Hepatocyte (in vitro differentiated cells): ENCODE measurements at regions not wholly inside any gene's neighbourhood (a gene's known extent, or its start where the extent isn't known, plus 50 kb on each side); places are given as distances from the start of the nearest gene placed in this dataset.

Experiments
- DNase-seq: peaks from one replicate; pipeline ENCODE4 v3.0.0-alpha.2; 2016; ENCODE audit warnings: low spot score
- H2AFZ ChIP-seq: fragments of 200-600 bp; sonication (generic); 2 replicates; pipeline ENCODE4 v1.6.0; 2016; ENCODE audit warnings: antibody characterized with exemption, mild to moderate bottlenecking
- H3K27ac ChIP-seq: fragments of 200-600 bp; sonication (generic); 2 replicates; pipeline ENCODE4 v1.5.1; 2016; ENCODE audit warnings: mild to moderate bottlenecking
- H3K27me3 ChIP-seq: fragments of 200-600 bp; sonication (generic); 2 replicates; pipeline ENCODE4 v1.6.1; 2016
- H3K36me3 ChIP-seq: fragments of 200-600 bp; sonication (generic); replicated peaks from 2 replicates; pipeline ENCODE4 v1.5.1; 2016; ENCODE audit warnings: low read depth; ENCODE audit not compliant: insufficient read depth
- H3K4me1 ChIP-seq: fragments of 200-600 bp; sonication (generic); 2 replicates; pipeline ENCODE4 v1.5.1; 2016; ENCODE audit warnings: mild to moderate bottlenecking, moderate library complexity; ENCODE audit not compliant: insufficient read depth
- H3K4me2 ChIP-seq: fragments of 200-600 bp; sonication (generic); 2 replicates; pipeline ENCODE4 v1.6.0; 2016
- H3K4me3 ChIP-seq: fragments of 200-600 bp; sonication (generic); 2 replicates; pipeline ENCODE4 v1.5.1; 2016; ENCODE audit warnings: mild to moderate bottlenecking
- H3K79me2 ChIP-seq: fragments of 200-600 bp; sonication (generic); 2 replicates; pipeline ENCODE4 v1.6.0; 2017; ENCODE audit warnings: mild to moderate bottlenecking
- H3K9me2 ChIP-seq: fragments of 200-600 bp; sonication (generic); replicated peaks from 2 replicates; pipeline ENCODE4 v1.6.0; 2017; ENCODE audit warnings: mild to moderate bottlenecking; ENCODE audit not compliant: insufficient read depth
- H3K9me3 ChIP-seq: fragments of 200-600 bp; sonication (generic); 2 replicates; pipeline ENCODE4 v1.5.1; 2016; ENCODE audit warnings: low read depth, mild to moderate bottlenecking
- H4K20me1 ChIP-seq: fragments of 200-600 bp; sonication (generic); 2 replicates; pipeline ENCODE4 v1.6.0; 2016; ENCODE audit warnings: mild to moderate bottlenecking; ENCODE audit not compliant: insufficient read depth, poor library complexity, severe bottlenecking
- CTCF ChIP-seq: fragments of 200-600 bp; sonication (generic); IDR thresholded peaks from 2 replicates; pipeline ENCODE4 v1.5.1; 2016; ENCODE audit warnings: antibody characterized with exemption, mild to moderate bottlenecking; ENCODE audit not compliant: poor library complexity
- EZH2 ChIP-seq: fragments of 200-600 bp; sonication (generic); IDR thresholded peaks from 2 replicates; pipeline ENCODE4 v1.6.1; 2016; ENCODE audit warnings: antibody characterized with exemption, mild to moderate bottlenecking, borderline replicate concordance
- EZH2phosphoT487 ChIP-seq: fragments of 200-600 bp; sonication (generic); IDR thresholded peaks from one replicate; pipeline ENCODE4 v1.6.1; 2018; ENCODE audit warnings: antibody characterized with exemption, mild to moderate bottlenecking, low read depth, moderate library complexity; ENCODE audit not compliant: unreplicated experiment, severe bottlenecking
- WGBS: methylation state at CpG from one replicate; pipeline ENCODE4 v1.1.6; 2016; ENCODE audit warnings: low lambda C conversion rate; ENCODE audit errors: missing lambda C conversion rate; 5-methylcytosine and 5-hydroxymethylcytosine counted together

- Histone ChIP-seq H3K27me3 (no peaks in the 10 kb centered on the region), H3K4me1 (peaks cover 9% of the 10 kb centered on the region), H2AFZ (no peak overlapping the region), H4K20me1 (no peaks in the 10 kb centered on the region), H3K4me3 (no peak overlapping the region), H3K36me3 (no peaks in the 10 kb centered on the region), H3K27ac (peak overlapping the region; percentile 61), H3K4me2 (no peak overlapping the region), H3K79me2 (no peaks in the 10 kb centered on the region), H3K9me3 (no peaks in the 10 kb centered on the region), H3K9me2 (no peaks in the 10 kb centered on the region)
- peak; percentile 15 for DNase-seq
- TF ChIP-seq CTCF (no peak), EZH2 (no peak), EZH2phosphoT487 (no peak)
- WGBS = 47% methylated on average over 1 of the region's 1 CpG
These were observed 59.9 kb downstream of the BMP4 start for GRCh38 chr14:53896726-53897125.

- H4K20me1 ChIP-seq = no peaks in the 10 kb centered on the region
- no peaks in the 10 kb centered on the region for H3K36me3 ChIP-seq
- no peak for TF ChIP-seq EZH2phosphoT487
- no peak for TF ChIP-seq EZH2
- TF ChIP-seq CTCF = no peak
- no peak overlapping the region for H3K27ac ChIP-seq
- H3K9me2 ChIP-seq = no peaks in the 10 kb centered on the region
- H3K4me3 ChIP-seq = no peak overlapping the region
- peak overlapping the region; percentile 28 for H3K4me2 ChIP-seq
- H3K4me1 ChIP-seq = peaks cover 12% of the 10 kb centered on the region
- no peak for DNase-seq
- WGBS = 60% methylated on average over 2 of the region's 2 CpGs
- H3K9me3 ChIP-seq = no peaks in the 10 kb centered on the region
- H2AFZ ChIP-seq = no peak overlapping the region
- H3K79me2 ChIP-seq = no peaks in the 10 kb centered on the region
- H3K27me3 ChIP-seq = no peaks in the 10 kb centered on the region
These were observed 62.2 kb downstream of the BMP4 start for GRCh38 chr14:53894456-53894855.

GRCh38 chr14:53893374-53893773 lies 63.3 kb downstream of the BMP4 start:
- Histone ChIP-seq H3K27me3 (no peaks in the 10 kb centered on the region), H3K27ac (no peak overlapping the region), H3K79me2 (no peaks in the 10 kb centered on the region), H3K9me2 (no peaks in the 10 kb centered on the region), H3K36me3 (no peaks in the 10 kb centered on the region), H3K4me3 (no peak overlapping the region), H4K20me1 (no peaks in the 10 kb centered on the region), H3K4me2 (no peak overlapping the region), H3K4me1 (peaks cover 12% of the 10 kb centered on the region), H2AFZ (no peak overlapping the region), H3K9me3 (no peaks in the 10 kb centered on the region)
- 96% methylated on average over 2 of the region's 2 CpGs for WGBS
- DNase-seq = no peak
- TF ChIP-seq CTCF (no peak), EZH2 (no peak), EZH2phosphoT487 (no peak)

GRCh38 chr14:53890611-53891101 lies 66.0 kb downstream of the BMP4 start:
- no peaks in the 10 kb centered on the region for H3K9me2 ChIP-seq
- WGBS = 56% methylated on average over 3 of the region's 3 CpGs
- no peaks in the 10 kb centered on the region for H3K79me2 ChIP-seq
- no peak for DNase-seq
- H3K4me3 ChIP-seq = no peak overlapping the region
- no peak overlapping the region for H3K4me2 ChIP-seq
- H4K20me1 ChIP-seq = no peaks in the 10 kb centered on the region
- TF ChIP-seq CTCF = no peak
- TF ChIP-seq EZH2phosphoT487 = no peak
- TF ChIP-seq EZH2 = no peak
- no peak overlapping the region for H3K27ac ChIP-seq
- H3K36me3 ChIP-seq = no peaks in the 10 kb centered on the region
- H3K27me3 ChIP-seq = no peaks in the 10 kb centered on the region
- no peak overlapping the region for H2AFZ ChIP-seq
- H3K9me3 ChIP-seq = no peaks in the 10 kb centered on the region
- peaks cover 12% of the 10 kb centered on the region for H3K4me1 ChIP-seq
